GM18873 (cell line): ENCODE measurements at regions not wholly inside any gene's neighbourhood (a gene's known extent, or its start where the extent isn't known, plus 50 kb on each side); places are given as distances from the start of the nearest gene placed in this dataset.

ENCODE experiments used
- ATAC-seq: cut with Tn5 transposase; IDR thresholded peaks from one replicate; pipeline ENCODE4 v1.9.1; 2021; ENCODE audit warnings: mild to moderate bottlenecking, moderate library complexity, moderate number of reproducible peaks; ENCODE audit not compliant: unreplicated experiment, low FRiP score

- no peak for ATAC-seq
These were observed 63.2 kb upstream of the CCDC190 start for GRCh38 chr1:162924179-162924578.

DNA sequence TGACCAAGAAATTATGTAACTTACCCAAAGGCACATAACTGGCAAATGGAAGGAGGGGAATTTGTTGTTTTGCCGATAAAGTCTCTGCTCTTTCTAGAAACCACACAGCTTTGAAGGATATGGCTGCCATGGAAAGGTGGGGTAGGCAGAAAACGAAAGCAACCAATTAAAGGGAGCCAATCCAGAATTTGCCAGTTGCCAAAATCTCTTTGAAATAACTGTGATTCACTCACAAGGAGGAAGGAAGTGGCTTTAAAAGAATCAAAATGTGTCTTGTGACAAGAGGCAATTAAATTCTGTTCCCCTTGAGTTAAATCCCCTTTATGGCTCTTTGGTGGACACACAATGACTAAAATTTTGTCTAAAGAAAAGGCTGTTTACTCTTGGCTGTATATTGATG lies 61.2 kb upstream of the CCDC190 start:
- no peak for ATAC-seq

DNA sequence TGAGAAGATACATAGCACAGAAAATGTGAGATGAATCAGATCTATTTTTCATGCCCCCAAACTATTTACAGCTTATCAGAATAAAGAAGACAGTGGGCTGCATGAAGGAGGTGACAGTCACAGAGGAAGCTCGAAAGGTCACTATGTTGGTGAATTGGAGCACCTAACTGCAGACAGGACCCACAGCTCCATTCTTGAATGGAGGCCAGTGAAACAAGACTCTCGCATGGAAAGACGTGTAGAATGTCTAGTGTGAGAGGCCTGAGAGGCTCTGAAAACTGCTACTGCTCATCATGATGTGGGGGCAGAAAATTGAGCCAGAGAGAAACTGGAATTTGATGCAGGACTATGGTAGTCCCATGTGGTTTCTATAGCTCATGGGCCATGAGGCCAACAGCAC lies 60.3 kb upstream of the CCDC190 start:
- ATAC-seq, result no peak

DNA sequence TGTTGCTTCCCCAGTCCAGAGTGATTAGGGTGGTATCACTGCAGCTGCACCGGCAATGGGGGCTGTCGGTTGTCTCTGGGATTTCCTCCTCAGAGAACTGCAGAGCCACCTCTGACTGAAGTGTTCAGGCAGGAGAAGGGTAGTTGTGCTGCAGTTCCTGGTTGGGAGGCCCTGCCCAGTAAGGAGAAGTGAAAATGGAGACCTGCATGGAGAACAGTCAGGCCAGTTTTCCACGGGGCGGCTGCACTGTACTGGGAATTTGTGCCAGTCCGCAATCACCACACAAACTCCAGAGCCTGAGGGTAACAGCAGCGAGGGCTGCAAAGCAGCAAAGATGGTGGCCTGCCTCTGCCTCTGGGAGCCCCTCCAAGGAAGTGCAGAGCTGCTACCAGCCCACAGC lies 58.1 kb upstream of the CCDC190 start:
- no peak for ATAC-seq

DNA sequence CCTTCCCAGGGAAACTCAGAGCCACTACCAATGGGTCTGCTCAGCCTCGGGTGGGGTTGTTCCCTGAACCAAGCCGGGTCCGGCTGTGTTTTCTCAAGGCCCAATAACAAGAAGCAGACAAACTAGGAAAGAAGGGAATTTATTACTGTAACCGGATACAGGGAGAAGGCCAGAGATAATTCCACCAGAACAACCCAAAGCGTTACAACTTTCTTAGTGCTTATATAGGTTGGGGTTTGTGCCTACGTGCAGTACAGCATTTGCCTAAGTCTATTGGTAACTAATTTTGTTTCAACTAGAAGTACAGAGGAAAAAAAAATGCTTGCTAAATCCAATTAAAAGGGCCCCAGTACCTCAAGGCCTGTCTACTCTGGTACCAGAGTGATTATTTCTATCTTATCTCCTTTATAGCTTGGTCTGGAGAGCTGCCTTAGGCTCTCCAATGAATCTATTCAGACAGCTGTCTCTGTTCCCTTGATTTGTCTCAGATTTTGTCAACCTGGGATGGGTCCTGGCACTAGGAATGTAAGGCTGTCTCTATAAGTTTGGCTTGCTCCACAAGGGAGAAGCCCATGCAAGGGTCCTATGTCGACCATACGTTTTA lies 57.3 kb upstream of the CCDC190 start:
- ATAC-seq, result no peak

DNA sequence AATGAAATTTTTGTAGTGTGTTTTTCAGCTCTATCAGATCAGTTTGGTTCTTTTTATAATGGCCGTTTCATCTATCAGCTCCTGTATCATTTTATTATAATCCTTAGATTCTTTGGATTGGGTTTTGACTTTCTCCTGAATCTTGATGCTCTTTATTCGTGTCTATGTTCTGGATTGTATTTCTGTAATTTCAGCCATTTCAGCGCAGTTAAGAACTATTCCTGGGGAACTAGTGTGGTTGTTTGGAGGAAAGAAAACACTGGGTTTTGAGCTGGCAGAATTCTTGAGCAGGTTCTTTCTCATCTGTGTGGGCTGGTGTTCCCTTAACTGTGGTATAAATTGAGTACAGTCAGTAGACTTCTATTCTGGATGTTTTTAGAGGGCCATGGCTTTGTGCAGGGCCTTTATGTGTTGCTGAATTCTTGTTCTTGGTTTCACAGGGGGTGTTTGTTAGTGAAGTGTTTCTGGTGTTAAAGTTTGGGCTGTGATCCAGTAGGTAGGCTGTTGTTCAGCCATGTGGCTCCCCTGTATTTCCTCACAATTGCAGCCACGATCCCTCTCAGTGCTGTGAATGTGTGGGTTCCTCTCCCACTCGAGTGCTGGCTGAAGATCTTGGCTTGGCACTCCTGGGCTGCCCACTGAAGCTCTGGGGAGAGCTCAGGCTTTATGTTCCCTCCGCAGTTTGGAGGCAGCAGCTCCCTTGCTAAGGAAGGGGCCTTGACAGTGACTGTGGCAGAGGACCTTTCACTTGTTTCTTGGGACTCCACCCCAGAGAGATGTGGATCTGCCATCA lies 56.0 kb upstream of the CCDC190 start:
- no peak for ATAC-seq

- no peak for ATAC-seq
These were observed 55.4 kb upstream of the CCDC190 start for GRCh38 chr1:162916407-162916806.

GRCh38 chr1:162914601-162915000 lies 53.6 kb upstream of the CCDC190 start:
- ATAC-seq, result no peak

DNA sequence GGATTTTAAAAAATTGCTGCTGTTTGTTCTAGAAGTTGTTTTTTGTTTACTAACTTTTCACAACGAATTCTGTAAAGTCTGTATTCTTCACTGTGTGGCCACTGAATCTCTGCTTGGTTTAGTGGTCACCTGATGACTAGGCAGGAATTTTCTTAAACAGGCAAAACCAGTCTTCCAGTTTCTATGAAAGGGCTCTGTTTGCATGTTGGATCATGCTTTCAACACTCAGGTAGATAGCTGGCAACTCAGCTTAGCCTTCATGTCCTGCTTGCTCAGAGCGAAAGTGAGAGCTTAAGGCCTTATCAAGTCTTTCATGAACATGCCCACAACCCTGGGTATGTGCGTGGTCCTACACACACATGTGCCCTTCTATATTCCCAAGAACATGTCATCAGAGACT lies 52.4 kb upstream of the CCDC190 start:
- ATAC-seq, result no peak

DNA sequence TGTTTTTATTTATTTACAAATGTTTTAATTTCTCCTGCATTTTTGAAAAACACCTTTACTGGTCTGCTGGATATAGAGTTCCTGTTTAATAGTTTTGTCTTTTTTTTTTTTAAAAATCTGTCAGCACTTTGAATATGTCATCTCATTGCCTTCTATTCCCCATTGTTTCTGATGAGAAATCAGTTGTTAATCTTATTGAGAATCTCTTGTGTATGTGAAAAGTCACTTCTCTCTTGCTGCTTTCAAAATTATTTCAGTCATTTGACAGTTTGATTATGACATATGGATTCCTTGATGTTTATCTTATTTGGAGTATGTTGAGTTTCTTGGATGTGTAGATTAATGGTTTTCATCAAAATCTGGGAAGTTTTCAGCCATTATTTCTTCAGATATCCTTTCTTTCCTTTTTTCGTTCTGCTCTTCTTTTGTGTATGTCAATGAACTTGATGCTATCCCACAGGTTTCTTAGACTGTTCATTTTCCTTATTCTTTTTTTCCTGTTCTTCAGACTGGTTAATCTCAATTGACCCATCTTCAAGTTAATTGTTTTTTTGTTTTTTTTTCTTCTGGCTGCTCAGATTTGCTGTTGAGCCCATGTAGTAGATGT lies 51.2 kb upstream of the CCDC190 start:
- no peak for ATAC-seq
